MM.1S (cell line): ENCODE measurements at regions not wholly inside any gene's neighbourhood (a gene's known extent, or its start where the extent isn't known, plus 50 kb on each side); places are given as distances from the start of the nearest gene placed in this dataset.

ENCODE experiments used
- DNase-seq: peaks from one replicate; pipeline ENCODE4 v3.0.0-alpha.2; 2015
- H2AFZ ChIP-seq: fragments of 300-600 bp; sonication (generic); 2 replicates; pipeline ENCODE4 v1.6.0; 2016; ENCODE audit warnings: antibody characterized with exemption, low read length
- H3F3A ChIP-seq: fragments of 300-600 bp; sonication (generic); 2 replicates; pipeline ENCODE4 v1.6.1; 2016; ENCODE audit warnings: mild to moderate bottlenecking, antibody characterized with exemption, low read length, moderate library complexity, mixed read lengths; ENCODE audit not compliant: insufficient read depth
- H3K27ac ChIP-seq: fragments of 300-600 bp; sonication (generic); 2 replicates; pipeline ENCODE4 v1.5.1; 2016; ENCODE audit warnings: mild to moderate bottlenecking, low read length
- H3K27me3 ChIP-seq: fragments of 300-600 bp; sonication (generic); replicated peaks from 2 replicates; pipeline ENCODE4 v1.6.0; 2016; ENCODE audit warnings: low read length; ENCODE audit not compliant: insufficient read depth
- H3K36me3 ChIP-seq: fragments of 300-600 bp; sonication (generic); replicated peaks from 2 replicates; pipeline ENCODE4 v1.6.1; 2016; ENCODE audit warnings: mild to moderate bottlenecking, low read length, mixed read lengths; ENCODE audit not compliant: insufficient read depth
- H3K4me1 ChIP-seq: fragments of 300-600 bp; sonication (generic); 2 replicates; pipeline ENCODE4 v1.6.1; 2016; ENCODE audit warnings: low read length, mixed read lengths
- H3K4me2 ChIP-seq: fragments of 300-600 bp; sonication (generic); 2 replicates; pipeline ENCODE4 v1.6.0; 2016; ENCODE audit warnings: low read depth, low read length
- H3K4me3 ChIP-seq: fragments of 300-600 bp; sonication (generic); 2 replicates; pipeline ENCODE4 v1.5.1; 2016; ENCODE audit warnings: low read length, mixed read lengths
- H3K79me2 ChIP-seq: fragments of 300-600 bp; sonication (generic); 2 replicates; pipeline ENCODE4 v1.6.1; 2016; ENCODE audit warnings: mixed run types, low read length, mixed read lengths
- H3K9ac ChIP-seq: fragments of 300-600 bp; sonication (generic); 2 replicates; pipeline ENCODE4 v1.6.1; 2016; ENCODE audit warnings: low read length, mixed read lengths
- H3K9me2 ChIP-seq: fragments of 300-600 bp; sonication (generic); replicated peaks from 2 replicates; pipeline ENCODE4 v1.6.1; 2016; ENCODE audit warnings: mild to moderate bottlenecking, low read length, mixed read lengths; ENCODE audit not compliant: insufficient read depth
- H3K9me3 ChIP-seq: fragments of 300-600 bp; sonication (generic); replicated peaks from 2 replicates; pipeline ENCODE4 v1.6.1; 2016; ENCODE audit warnings: mild to moderate bottlenecking, low read length, mixed read lengths; ENCODE audit not compliant: insufficient read depth
- H4K20me1 ChIP-seq: fragments of 300-600 bp; sonication (generic); 2 replicates; pipeline ENCODE4 v1.6.1; 2016; ENCODE audit warnings: mild to moderate bottlenecking, low read length, moderate library complexity, mixed read lengths; ENCODE audit not compliant: insufficient read depth
- EZH2 ChIP-seq: fragments of 300-600 bp; sonication (generic); optimal IDR thresholded peaks from 2 replicates; pipeline ENCODE3; 2017; ENCODE audit warnings: low read depth, mild to moderate bottlenecking, antibody characterized with exemption, low read length, mixed read lengths
- EZH2phosphoT487 ChIP-seq: fragments of 300-600 bp; sonication (generic); IDR thresholded peaks from 2 replicates; pipeline ENCODE4 v1.6.1; 2018; ENCODE audit warnings: antibody characterized with exemption, low read length
- TF ChIP-seq, protein P1 (sequence below): fragments of 300-600 bp; sonication (generic); IDR thresholded peaks from 2 replicates; pipeline ENCODE4 v1.5.1; 2016; ENCODE audit warnings: antibody characterized with exemption, low read length, mixed read lengths

DNA sequence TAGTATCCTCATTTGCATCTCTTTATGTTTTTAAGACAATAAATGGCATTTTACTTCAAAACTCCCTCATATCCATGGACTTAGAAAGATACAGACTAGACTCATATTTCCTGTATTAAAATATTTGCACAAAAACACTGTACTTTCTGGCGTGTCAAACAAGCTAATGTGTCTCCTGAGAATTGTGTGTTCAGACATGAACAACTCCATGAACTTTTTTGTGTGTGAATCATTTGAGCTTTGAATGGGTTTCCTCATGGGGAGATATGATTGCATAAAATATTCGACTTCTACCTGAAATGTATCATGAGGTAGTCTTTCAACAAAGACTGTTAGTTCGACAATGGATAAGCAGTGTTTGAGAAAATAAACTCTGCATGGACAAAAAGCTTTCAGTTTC, 58.8 kb downstream of the TMEM30B start:
- Histone ChIP-seq H3K4me2 (no peak overlapping the region), H3K36me3 (no peaks in the 10 kb centered on the region), H3K4me3 (no peak overlapping the region), H3K79me2 (no peaks in the 10 kb centered on the region), H3K9me2 (no peaks in the 10 kb centered on the region), H2AFZ (no peak overlapping the region), H3K27ac (no peak overlapping the region), H4K20me1 (no peaks in the 10 kb centered on the region), H3K27me3 (no peaks in the 10 kb centered on the region), H3K9ac (no peak overlapping the region), H3K4me1 (no peaks in the 10 kb centered on the region), H3F3A (no peaks in the 10 kb centered on the region), H3K9me3 (no peaks in the 10 kb centered on the region)
- no peak for TF ChIP-seq EZH2
- TF ChIP-seq, protein P1, sequence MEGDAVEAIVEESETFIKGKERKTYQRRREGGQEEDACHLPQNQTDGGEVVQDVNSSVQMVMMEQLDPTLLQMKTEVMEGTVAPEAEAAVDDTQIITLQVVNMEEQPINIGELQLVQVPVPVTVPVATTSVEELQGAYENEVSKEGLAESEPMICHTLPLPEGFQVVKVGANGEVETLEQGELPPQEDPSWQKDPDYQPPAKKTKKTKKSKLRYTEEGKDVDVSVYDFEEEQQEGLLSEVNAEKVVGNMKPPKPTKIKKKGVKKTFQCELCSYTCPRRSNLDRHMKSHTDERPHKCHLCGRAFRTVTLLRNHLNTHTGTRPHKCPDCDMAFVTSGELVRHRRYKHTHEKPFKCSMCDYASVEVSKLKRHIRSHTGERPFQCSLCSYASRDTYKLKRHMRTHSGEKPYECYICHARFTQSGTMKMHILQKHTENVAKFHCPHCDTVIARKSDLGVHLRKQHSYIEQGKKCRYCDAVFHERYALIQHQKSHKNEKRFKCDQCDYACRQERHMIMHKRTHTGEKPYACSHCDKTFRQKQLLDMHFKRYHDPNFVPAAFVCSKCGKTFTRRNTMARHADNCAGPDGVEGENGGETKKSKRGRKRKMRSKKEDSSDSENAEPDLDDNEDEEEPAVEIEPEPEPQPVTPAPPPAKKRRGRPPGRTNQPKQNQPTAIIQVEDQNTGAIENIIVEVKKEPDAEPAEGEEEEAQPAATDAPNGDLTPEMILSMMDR, result no peak
- DNase-seq, result no peak

DNA sequence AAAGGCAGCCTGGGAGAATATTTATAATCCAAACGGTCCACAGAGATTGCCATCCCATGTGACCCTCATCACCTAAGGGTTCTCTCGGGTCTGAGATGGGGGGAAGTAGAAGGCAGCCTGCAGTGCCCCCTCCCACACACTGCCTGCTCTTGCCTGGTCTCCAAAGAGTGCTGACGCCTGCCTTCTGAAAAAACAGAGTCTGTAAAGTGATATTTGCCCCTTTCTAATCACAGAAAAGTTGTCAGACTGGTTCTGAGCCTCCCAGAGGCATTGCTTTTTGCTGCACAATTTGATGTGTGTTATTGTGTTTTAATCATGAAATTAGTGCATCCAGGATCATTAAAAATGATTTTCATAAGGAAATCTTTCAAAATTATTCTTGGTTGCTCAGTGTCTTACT, 59.2 kb downstream of the TMEM30B start:
- TF ChIP-seq EZH2 (no peak), EZH2phosphoT487 (no peak)
- TF ChIP-seq, protein P1, result no peak
- H3K4me3 ChIP-seq, result no peak overlapping the region
- H3K9me2 ChIP-seq, result no peaks in the 10 kb centered on the region
- H3K9ac ChIP-seq, result no peak overlapping the region
- H3K4me1 ChIP-seq, result no peaks in the 10 kb centered on the region
- H4K20me1 ChIP-seq, result no peaks in the 10 kb centered on the region
- no peak overlapping the region for H3K4me2 ChIP-seq
- no peaks in the 10 kb centered on the region for H3K27me3 ChIP-seq
- H3K27ac ChIP-seq, result no peak overlapping the region
- H3F3A ChIP-seq, result no peaks in the 10 kb centered on the region
- no peaks in the 10 kb centered on the region for H3K9me3 ChIP-seq
- H3K79me2 ChIP-seq, result no peaks in the 10 kb centered on the region
- DNase-seq, result no peak
- H2AFZ ChIP-seq, result no peak overlapping the region
- no peaks in the 10 kb centered on the region for H3K36me3 ChIP-seq

DNA sequence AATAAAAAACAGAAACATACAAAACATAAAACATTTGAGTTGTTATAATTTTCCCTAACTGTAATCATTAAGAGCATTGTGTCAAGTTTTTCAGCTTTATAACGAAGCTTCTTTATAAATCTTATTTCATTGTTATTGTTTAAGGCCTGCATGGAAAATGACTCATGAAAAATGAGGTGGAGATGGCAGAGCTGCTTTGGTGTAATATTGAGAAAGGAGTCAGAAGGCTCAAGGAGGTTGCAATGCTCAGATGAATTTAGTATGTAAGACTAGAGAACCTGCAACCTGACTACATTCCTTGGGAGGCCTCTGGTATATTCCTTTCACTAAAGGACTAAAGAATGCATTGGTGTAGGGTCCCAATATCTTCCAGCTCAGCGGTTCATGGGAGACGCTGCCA, 61.5 kb downstream of the TMEM30B start:
- H3K79me2 ChIP-seq, result no peaks in the 10 kb centered on the region
- H3K27me3 ChIP-seq, result no peaks in the 10 kb centered on the region
- TF ChIP-seq, protein P1, result no peak
- TF ChIP-seq EZH2phosphoT487, result no peak
- no peak for TF ChIP-seq EZH2
- H3K9me2 ChIP-seq, result no peaks in the 10 kb centered on the region
- H3K27ac ChIP-seq, result no peak overlapping the region
- no peaks in the 10 kb centered on the region for H4K20me1 ChIP-seq
- no peaks in the 10 kb centered on the region for H3K9me3 ChIP-seq
- H3K9ac ChIP-seq, result no peak overlapping the region
- H3K4me3 ChIP-seq, result no peak overlapping the region
- DNase-seq, result no peak
- H3K4me1 ChIP-seq, result no peaks in the 10 kb centered on the region
- H3K4me2 ChIP-seq, result no peak overlapping the region
- no peaks in the 10 kb centered on the region for H3K36me3 ChIP-seq
- no peak overlapping the region for H2AFZ ChIP-seq
- H3F3A ChIP-seq, result no peaks in the 10 kb centered on the region

DNA sequence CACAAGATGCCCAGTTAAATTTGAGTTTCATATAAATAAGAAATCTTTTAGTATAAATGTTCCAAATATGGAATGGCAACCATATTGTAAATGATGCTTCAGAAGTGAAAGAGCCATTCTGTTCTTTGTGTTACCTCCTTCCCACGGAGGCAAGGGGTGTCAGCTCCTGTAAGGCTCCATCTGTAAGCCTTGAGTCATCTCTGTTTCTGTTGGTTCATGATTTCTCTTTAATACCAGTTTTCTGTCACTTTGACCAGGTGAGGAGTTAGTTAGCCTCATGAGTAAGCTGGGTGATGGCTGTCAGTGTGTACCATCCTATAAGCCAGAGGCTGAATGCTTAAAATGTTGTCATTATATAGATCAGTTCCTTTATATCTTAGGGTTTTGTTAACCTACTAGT, 61.9 kb downstream of the TMEM30B start:
- TF ChIP-seq, protein P1, result no peak
- no peak for TF ChIP-seq EZH2phosphoT487
- TF ChIP-seq EZH2, result no peak
- DNase-seq, result no peak
- Histone ChIP-seq H3K9ac (no peak overlapping the region), H3K4me1 (no peaks in the 10 kb centered on the region), H2AFZ (no peak overlapping the region), H4K20me1 (no peaks in the 10 kb centered on the region), H3K79me2 (no peaks in the 10 kb centered on the region), H3K4me3 (no peak overlapping the region), H3K27ac (no peak overlapping the region), H3K4me2 (no peak overlapping the region), H3K36me3 (no peaks in the 10 kb centered on the region), H3K9me2 (no peaks in the 10 kb centered on the region), H3K9me3 (no peaks in the 10 kb centered on the region), H3F3A (no peaks in the 10 kb centered on the region), H3K27me3 (no peaks in the 10 kb centered on the region)
